Tibial nerve (tissue), 4 donors: ENCODE measurements at regions not wholly inside any gene's neighbourhood (a gene's known extent, or its start where the extent isn't known, plus 50 kb on each side); places are given as distances from the start of the nearest gene placed in this dataset.

Source experiments
- DNase-seq, 2 donors: peaks; one replicate each; pipeline ENCODE4 v3.0.0-alpha.2; 2019; ENCODE audit warnings: low spot score in 2 of 2
- H3K27ac ChIP-seq, 4 donors: fragments of 200-600 bp; sonication (generic) in 3 of 4; one replicate each; pipeline ENCODE4 v1.5.1; 2017 to 2019; ENCODE audit warnings: mild to moderate bottlenecking in 1 of 4
- H3K27me3 ChIP-seq, 2 donors: fragments of 200-600 bp; sonication (generic) in 1 of 2; one replicate each; pipeline versions ENCODE4 v1.5.1 to v1.6.0; 2017 to 2019
- H3K36me3 ChIP-seq, 3 donors: fragments of 200-600 bp; sonication (generic); one replicate each; pipeline ENCODE4 v1.5.1; 2018 to 2019
- H3K4me1 ChIP-seq, 4 donors: fragments of 200-600 bp; sonication (generic) in 3 of 4; one replicate each; pipeline ENCODE4 v1.5.1; 2017 to 2019
- H3K4me3 ChIP-seq, 4 donors: fragments of 200-600 bp; sonication (generic) in 3 of 4; one replicate each; pipeline ENCODE4 v1.5.1; 2017 to 2019; ENCODE audit warnings: mild to moderate bottlenecking in 1 of 4, moderate library complexity in 1 of 4
- H3K9me3 ChIP-seq, 4 donors: fragments of 200-600 bp; sonication (generic) in 3 of 4; one replicate each; pipeline ENCODE4 v1.5.1; 2017 to 2019
- EP300 ChIP-seq, 2 donors: sonication (generic); formaldehyde crosslinking; IDR thresholded peaks; one replicate each; pipeline ENCODE4 v1.6.1; 2017; ENCODE audit warnings: antibody characterized with exemption in 2 of 2, mild to moderate bottlenecking in 1 of 2
- POLR2A ChIP-seq, 2 donors: fragments of 450-650 bp; IDR thresholded peaks; one replicate each; pipeline ENCODE4 v1.6.1; 2017; ENCODE audit warnings: antibody characterized with exemption in 2 of 2, mild to moderate bottlenecking in 2 of 2, moderate library complexity in 2 of 2
- WGBS, 2 donors: methylation state at CpG; one replicate each; pipeline ENCODE4 v1.1.5; 2018; 5-methylcytosine and 5-hydroxymethylcytosine counted together
- TF ChIP-seq, protein P1 (sequence below), 5 experiments: fragments of 200-600 bp in 3 of 5; fragments of 450-650 bp in 2 of 5; sonication (generic) in 3 of 5; IDR thresholded peaks; one replicate each; pipeline ENCODE4 v1.5.1; 2016 to 2019; ENCODE audit warnings: antibody characterized with exemption in 5 of 5, mild to moderate bottlenecking in 3 of 5, moderate library complexity in 2 of 5

DNA sequence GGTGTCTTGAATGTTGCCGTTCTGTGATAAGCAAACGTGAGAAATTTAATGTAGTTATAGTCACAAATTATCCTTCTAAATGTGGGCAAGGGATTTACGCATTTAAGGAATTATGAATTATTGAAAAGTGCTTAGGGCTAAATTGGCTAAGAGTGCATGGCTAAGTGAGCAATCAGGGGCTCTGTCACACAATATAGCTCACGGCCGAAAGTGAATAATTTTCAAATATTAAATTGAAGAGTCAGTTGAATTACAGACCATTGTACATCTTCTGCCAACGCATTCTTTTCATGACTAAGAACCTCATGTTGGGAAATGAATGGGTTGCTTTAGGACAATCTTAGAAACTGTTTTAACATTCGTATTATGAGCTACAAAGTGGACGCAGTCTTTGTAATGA is 1832.9 kb upstream of the LRRTM1 start:
- TF ChIP-seq POLR2A (IDR thresholded peaks at IDR 0.05): no peak
- TF ChIP-seq, protein P1, sequence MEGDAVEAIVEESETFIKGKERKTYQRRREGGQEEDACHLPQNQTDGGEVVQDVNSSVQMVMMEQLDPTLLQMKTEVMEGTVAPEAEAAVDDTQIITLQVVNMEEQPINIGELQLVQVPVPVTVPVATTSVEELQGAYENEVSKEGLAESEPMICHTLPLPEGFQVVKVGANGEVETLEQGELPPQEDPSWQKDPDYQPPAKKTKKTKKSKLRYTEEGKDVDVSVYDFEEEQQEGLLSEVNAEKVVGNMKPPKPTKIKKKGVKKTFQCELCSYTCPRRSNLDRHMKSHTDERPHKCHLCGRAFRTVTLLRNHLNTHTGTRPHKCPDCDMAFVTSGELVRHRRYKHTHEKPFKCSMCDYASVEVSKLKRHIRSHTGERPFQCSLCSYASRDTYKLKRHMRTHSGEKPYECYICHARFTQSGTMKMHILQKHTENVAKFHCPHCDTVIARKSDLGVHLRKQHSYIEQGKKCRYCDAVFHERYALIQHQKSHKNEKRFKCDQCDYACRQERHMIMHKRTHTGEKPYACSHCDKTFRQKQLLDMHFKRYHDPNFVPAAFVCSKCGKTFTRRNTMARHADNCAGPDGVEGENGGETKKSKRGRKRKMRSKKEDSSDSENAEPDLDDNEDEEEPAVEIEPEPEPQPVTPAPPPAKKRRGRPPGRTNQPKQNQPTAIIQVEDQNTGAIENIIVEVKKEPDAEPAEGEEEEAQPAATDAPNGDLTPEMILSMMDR (IDR thresholded peaks at IDR 0.05): no peak
- TF ChIP-seq EP300 (IDR thresholded peaks at IDR 0.05): no peak
- Histone ChIP-seq H3K4me1 (no peaks in the 10 kb centered on the region), H3K4me3 (no peak overlapping the region), H3K27ac (no peak overlapping the region), H3K36me3 (no peaks in the 10 kb centered on the region), H3K27me3 (no peaks in the 10 kb centered on the region), H3K9me3 (no peaks in the 10 kb centered on the region)
- WGBS, 2 donors: 78 to 84% methylated on average over 8 of the region's 8 CpGs
- DNase-seq: no peak

DNA sequence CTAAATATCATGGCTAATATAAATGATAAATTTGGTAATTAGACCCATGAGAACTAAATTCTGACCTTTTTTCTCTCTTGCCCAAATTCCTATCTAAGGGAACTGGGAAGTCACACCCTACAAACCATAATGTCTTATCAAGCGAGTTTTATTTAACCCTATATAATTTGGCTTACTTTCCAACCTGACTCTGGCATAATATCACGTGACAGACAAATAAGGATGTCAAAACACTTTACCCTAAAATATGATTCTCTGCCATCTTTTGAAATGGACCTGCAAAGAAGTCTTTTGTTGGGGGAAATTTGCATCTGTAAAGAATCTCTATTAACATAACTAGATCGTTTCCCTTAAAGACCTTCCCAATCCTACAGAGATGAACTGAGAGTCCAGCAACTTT is 1823.5 kb upstream of the LRRTM1 start:
- H3K9me3 ChIP-seq: no peaks in the 10 kb centered on the region

DNA sequence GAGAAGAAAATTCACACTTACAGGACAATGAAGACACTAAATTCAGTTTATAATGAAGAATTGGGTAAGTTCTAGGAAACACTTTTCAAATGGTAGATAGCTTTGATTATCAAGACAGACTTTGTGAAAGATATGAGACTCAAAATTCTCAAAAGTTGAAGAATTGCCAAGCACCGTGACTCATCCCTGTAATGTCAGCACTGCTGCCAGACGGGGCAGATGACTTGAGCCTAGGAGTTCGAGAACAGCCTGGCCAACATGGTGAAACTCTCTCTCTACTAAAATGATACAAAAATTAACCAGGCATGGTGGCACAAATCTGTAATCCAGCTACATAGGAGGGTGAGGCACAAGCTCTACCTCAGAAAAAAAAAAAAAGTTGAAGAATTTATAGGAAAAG is 1820.1 kb upstream of the LRRTM1 start:
- Histone ChIP-seq H3K27me3 (no peaks in the 10 kb centered on the region), H3K27ac (no peak overlapping the region), H3K4me1 (no peaks in the 10 kb centered on the region), H3K4me3 (no peak overlapping the region), H3K9me3 (no peaks in the 10 kb centered on the region), H3K36me3 (no peaks in the 10 kb centered on the region)
- WGBS, 2 donors: 51 to 62% methylated on average over 3 of the region's 3 CpGs
- TF ChIP-seq EP300 (IDR thresholded peaks at IDR 0.05) (no peak), POLR2A (IDR thresholded peaks at IDR 0.05) (no peak)
- TF ChIP-seq, protein P1 (IDR thresholded peaks at IDR 0.05): no peak
- DNase-seq: no peak

More for the DNA sequence above, 1823.5 kb upstream of the LRRTM1 start:
- H3K27ac ChIP-seq: no peak overlapping the region
- TF ChIP-seq EP300 (IDR thresholded peaks at IDR 0.05) (no peak), POLR2A (IDR thresholded peaks at IDR 0.05) (no peak)
- TF ChIP-seq, protein P1 (IDR thresholded peaks at IDR 0.05): no peak
- no peak for DNase-seq
- H3K36me3 ChIP-seq: no peaks in the 10 kb centered on the region
- WGBS, 2 donors: 75 to 88% methylated on average over 3 of the region's 3 CpGs
- no peaks in the 10 kb centered on the region for H3K4me1 ChIP-seq
- H3K4me3 ChIP-seq: no peak overlapping the region
- H3K27me3 ChIP-seq: no peaks in the 10 kb centered on the region

DNA sequence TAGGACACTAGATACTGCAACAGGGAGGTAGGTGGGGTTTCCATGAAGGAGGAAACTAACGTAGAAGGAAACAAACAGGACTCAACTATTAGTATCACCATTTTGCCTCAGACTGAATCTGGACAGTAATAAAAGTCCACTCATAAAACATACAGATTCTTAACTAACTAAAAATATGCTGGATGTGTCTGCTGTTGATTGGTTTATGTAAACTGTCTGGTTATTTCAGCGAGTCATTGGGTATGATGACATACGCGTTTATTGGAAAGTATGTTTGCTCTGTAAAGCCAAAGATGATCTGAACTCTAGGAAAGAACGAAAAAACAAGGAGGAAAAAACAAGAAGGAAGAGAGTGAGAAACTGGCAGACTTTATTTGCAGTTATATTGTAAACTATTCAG is 1816.1 kb upstream of the LRRTM1 start:
- no peak for TF ChIP-seq POLR2A (IDR thresholded peaks at IDR 0.05)
- Histone ChIP-seq H3K9me3 (no peaks in the 10 kb centered on the region), H3K4me3 (no peak overlapping the region), H3K4me1 (no peaks in the 10 kb centered on the region), H3K36me3 (no peaks in the 10 kb centered on the region), H3K27ac (no peak overlapping the region), H3K27me3 (no peaks in the 10 kb centered on the region)
- no peak for DNase-seq
- WGBS, 2 donors: 85 to 88% methylated on average over 5 of the region's 5 CpGs

DNA sequence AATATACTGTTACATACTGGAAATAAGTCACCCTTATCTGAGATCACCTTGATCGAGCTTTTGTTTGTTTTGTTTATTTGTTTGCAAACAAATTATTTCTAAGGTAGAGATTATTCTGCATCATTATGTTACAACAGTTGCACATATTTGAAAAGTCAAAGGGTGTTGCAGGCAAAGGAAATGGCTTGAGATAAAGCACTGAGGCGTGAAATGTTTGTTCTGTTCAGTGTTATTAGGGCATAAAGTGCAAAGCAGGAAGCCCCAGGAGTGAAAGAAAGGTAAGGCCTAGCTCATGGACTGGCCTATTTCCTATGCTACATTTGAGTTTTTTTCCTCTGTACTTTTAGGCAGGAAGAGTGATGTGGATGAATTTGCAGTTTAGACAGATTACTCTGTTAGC is 1815.6 kb upstream of the LRRTM1 start:
- no peak overlapping the region for H3K4me3 ChIP-seq
- H3K4me1 ChIP-seq: no peaks in the 10 kb centered on the region
- WGBS, 2 donors: 69% methylated on average over 2 of the region's 2 CpGs
- no peak for DNase-seq
- H3K27ac ChIP-seq: no peak overlapping the region
- H3K36me3 ChIP-seq: no peaks in the 10 kb centered on the region
- no peaks in the 10 kb centered on the region for H3K9me3 ChIP-seq
- TF ChIP-seq, protein P1 (IDR thresholded peaks at IDR 0.05): no peak
- no peak for TF ChIP-seq EP300 (IDR thresholded peaks at IDR 0.05)
- no peaks in the 10 kb centered on the region for H3K27me3 ChIP-seq

DNA sequence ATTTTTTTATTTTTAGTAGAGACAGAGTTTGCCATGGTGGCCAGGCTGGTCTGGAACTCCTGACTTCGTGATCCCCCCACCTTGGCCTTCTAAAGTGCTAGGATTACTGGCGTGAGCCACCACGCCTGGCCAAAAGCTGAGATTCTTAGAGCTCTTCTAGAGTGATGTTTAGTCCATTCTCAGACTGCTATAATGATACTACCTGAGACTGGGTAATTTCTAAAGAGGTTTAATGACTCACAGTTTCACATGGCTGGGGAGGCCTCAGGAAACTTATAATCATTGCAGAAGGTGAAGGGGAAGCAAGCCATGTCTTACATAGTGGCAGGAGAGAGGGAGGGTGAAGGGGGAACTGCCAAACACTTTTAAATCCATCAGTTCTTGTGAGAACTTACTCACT is 1804.9 kb upstream of the LRRTM1 start:
- TF ChIP-seq POLR2A (IDR thresholded peaks at IDR 0.05) (no peak), EP300 (IDR thresholded peaks at IDR 0.05) (no peak)
- TF ChIP-seq, protein P1 (IDR thresholded peaks at IDR 0.05): no peak
- peaks cover 0 to 10% (median 0%) of the 10 kb centered on the region in 4 donors for H3K9me3 ChIP-seq
- WGBS, 2 donors: 79 to 90% methylated on average over 3 of the region's 3 CpGs
- no peak overlapping the region for H3K27ac ChIP-seq
- no peaks in the 10 kb centered on the region for H3K27me3 ChIP-seq
- no peaks in the 10 kb centered on the region for H3K36me3 ChIP-seq
- no peak overlapping the region for H3K4me3 ChIP-seq
- DNase-seq: no peak
- no peaks in the 10 kb centered on the region for H3K4me1 ChIP-seq
